ENCODE measurements at regions not wholly inside any gene's neighbourhood (a gene's known extent, or its start where the extent isn't known, plus 50 kb on each side); places are given as distances from the start of the nearest gene placed in this dataset.

GRCh38 chr13:65985612-65986011 is 1244.5 kb downstream of the PCDH9 start:
- no peaks in the 10 kb centered on the region for H3F3A ChIP-seq (ENCODE audit: low read depth)
- no peaks in the 10 kb centered on the region for H3K4me1 ChIP-seq (ENCODE audit: insufficient read depth, low read length, poor library complexity, severe bottlenecking)
- no peaks in the 10 kb centered on the region for H4K20me1 ChIP-seq (ENCODE audit: insufficient read depth, low read length, poor library complexity, severe bottlenecking)
- H2AFZ ChIP-seq (ENCODE audit: low read length): no peak overlapping the region
- H3K79me2 ChIP-seq (ENCODE audit: insufficient read depth, low read length): no peaks in the 10 kb centered on the region
- no peaks in the 10 kb centered on the region for H3K9me2 ChIP-seq (replicated peaks; ENCODE audit: low read depth, low read length)
- H3K4me3 ChIP-seq (ENCODE audit: low read length, poor library complexity, severe bottlenecking): no peak overlapping the region
- H3K27me3 ChIP-seq (ENCODE audit: insufficient read depth, low read length, poor library complexity, severe bottlenecking): no peaks in the 10 kb centered on the region
- H3K9me3 ChIP-seq (ENCODE audit: insufficient read depth, low read depth, low read length): no peaks in the 10 kb centered on the region
- H3K9ac ChIP-seq (ENCODE audit: low read depth, low read length, poor library complexity, severe bottlenecking): no peak overlapping the region
- TF ChIP-seq CTCF (conservative IDR thresholded peaks at IDR 0.05; ENCODE audit: low read length) (no peak), EZH2phosphoT487 (IDR thresholded peaks at IDR 0.05; ENCODE audit: borderline replicate concordance) (no peak)
- H3K36me3 ChIP-seq (ENCODE audit: insufficient read depth, low read length): no peaks in the 10 kb centered on the region
- H3K4me2 ChIP-seq (ENCODE audit: low read depth, low read length, poor library complexity, severe bottlenecking): no peak overlapping the region

DNA sequence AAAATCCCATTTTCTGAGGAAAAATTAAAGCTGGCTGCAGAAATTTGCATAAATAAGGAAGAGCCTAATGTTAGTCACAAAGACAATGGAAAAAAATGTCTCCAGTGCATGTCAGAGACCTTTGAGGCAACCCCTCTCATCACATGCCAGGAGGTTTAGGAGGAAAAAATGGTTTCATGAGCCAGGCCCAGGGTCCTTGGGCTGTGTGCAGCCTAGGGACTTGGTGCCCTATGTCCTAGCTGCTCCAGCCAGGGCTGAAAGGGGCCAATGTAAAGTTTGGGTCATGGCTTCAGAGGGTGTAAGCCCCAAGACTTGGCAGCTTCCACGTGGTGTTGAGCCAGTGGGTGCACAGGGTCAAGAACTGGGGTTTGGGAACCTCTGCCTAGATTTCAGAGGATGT is 1252.6 kb downstream of the PCDH9 start:
- Histone ChIP-seq H3K4me3 (ENCODE audit: low read length, poor library complexity, severe bottlenecking) (no peak overlapping the region), H3K4me1 (ENCODE audit: insufficient read depth, low read length, poor library complexity, severe bottlenecking) (no peaks in the 10 kb centered on the region), H3K79me2 (ENCODE audit: insufficient read depth, low read length) (no peaks in the 10 kb centered on the region), H3K9me2 (replicated peaks; ENCODE audit: low read depth, low read length) (no peaks in the 10 kb centered on the region), H3K9me3 (ENCODE audit: insufficient read depth, low read depth, low read length) (no peaks in the 10 kb centered on the region), H3K4me2 (ENCODE audit: low read depth, low read length, poor library complexity, severe bottlenecking) (no peak overlapping the region), H4K20me1 (ENCODE audit: insufficient read depth, low read length, poor library complexity, severe bottlenecking) (no peaks in the 10 kb centered on the region), H3K9ac (ENCODE audit: low read depth, low read length, poor library complexity, severe bottlenecking) (no peak overlapping the region), H2AFZ (ENCODE audit: low read length) (no peak overlapping the region), H3K27me3 (ENCODE audit: insufficient read depth, low read length, poor library complexity, severe bottlenecking) (no peaks in the 10 kb centered on the region), H3K36me3 (ENCODE audit: insufficient read depth, low read length) (no peaks in the 10 kb centered on the region), H3F3A (ENCODE audit: low read depth) (no peaks in the 10 kb centered on the region)
- no peak for TF ChIP-seq EZH2phosphoT487 (IDR thresholded peaks at IDR 0.05; ENCODE audit: borderline replicate concordance)
- no peak for TF ChIP-seq CTCF (conservative IDR thresholded peaks at IDR 0.05; ENCODE audit: low read length)

DNA sequence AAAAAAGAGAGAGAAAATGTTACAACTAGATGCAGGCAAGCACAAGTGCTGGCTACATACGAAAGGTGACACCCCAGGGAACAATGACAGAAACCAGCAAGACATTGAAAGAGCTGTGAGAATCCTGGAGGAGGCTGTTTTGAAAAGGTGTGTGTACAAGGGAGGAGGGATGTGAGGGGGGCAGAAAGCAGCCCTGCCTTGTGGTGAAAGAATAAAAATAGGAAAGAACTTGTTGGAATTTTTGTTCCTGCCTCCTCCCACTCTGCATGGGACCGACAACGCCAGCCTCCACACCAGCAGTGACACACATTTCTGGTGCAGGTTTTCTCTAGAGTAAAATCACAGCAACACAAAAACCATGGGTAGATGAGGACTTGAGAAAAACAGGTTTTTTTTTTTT is 1258.6 kb downstream of the PCDH9 start:
- no peaks in the 10 kb centered on the region for H3K36me3 ChIP-seq (ENCODE audit: insufficient read depth, low read length)
- no peaks in the 10 kb centered on the region for H3K27me3 ChIP-seq (ENCODE audit: insufficient read depth, low read length, poor library complexity, severe bottlenecking)
- TF ChIP-seq CTCF (conservative IDR thresholded peaks at IDR 0.05; ENCODE audit: low read length) (no peak), EZH2phosphoT487 (IDR thresholded peaks at IDR 0.05; ENCODE audit: borderline replicate concordance) (no peak)
- H3K4me3 ChIP-seq (ENCODE audit: low read length, poor library complexity, severe bottlenecking): no peak overlapping the region
- no peaks in the 10 kb centered on the region for H3K9me3 ChIP-seq (ENCODE audit: insufficient read depth, low read depth, low read length)
- no peak overlapping the region for H3K4me2 ChIP-seq (ENCODE audit: low read depth, low read length, poor library complexity, severe bottlenecking)
- no peaks in the 10 kb centered on the region for H3K79me2 ChIP-seq (ENCODE audit: insufficient read depth, low read length)
- no peaks in the 10 kb centered on the region for H4K20me1 ChIP-seq (ENCODE audit: insufficient read depth, low read length, poor library complexity, severe bottlenecking)
- H3K9me2 ChIP-seq (replicated peaks; ENCODE audit: low read depth, low read length): no peaks in the 10 kb centered on the region
- H3K4me1 ChIP-seq (ENCODE audit: insufficient read depth, low read length, poor library complexity, severe bottlenecking): no peaks in the 10 kb centered on the region
- no peak overlapping the region for H3K9ac ChIP-seq (ENCODE audit: low read depth, low read length, poor library complexity, severe bottlenecking)
- H3F3A ChIP-seq (ENCODE audit: low read depth): no peaks in the 10 kb centered on the region
- H2AFZ ChIP-seq (ENCODE audit: low read length): no peak overlapping the region

Measured in Loucy (cell line).